Naive thymus-derived CD8-positive, alpha-beta T cell (primary cell): ENCODE measurements at regions not wholly inside any gene's neighbourhood (a gene's known extent, or its start where the extent isn't known, plus 50 kb on each side); places are given as distances from the start of the nearest gene placed in this dataset.

Experiments
- ATAC-seq, 2 donors: fragments of 150-1000 bp; cut with Tn5 transposase in 1 of 2; sonication (Bioruptor Pico), chemical (Tn5 transposase) in 1 of 2; 1 replicate in 1 of 2; 2 replicates in 1 of 2; pipeline ENCODE4 v1.10.0; 2021; ENCODE audit warnings: mild to moderate bottlenecking in 2 of 2, moderate library complexity in 2 of 2
- POLR2A ChIA-PET: fragments of 350-600 bp; sonication (Branson Sonifier 250); formaldehyde crosslinking; loops from one replicate; lab custom pipeline; 2021; ENCODE audit warnings: antibody characterized with exemption; lab: Charles Lee
- DNase-seq, 10 donors: peaks; one replicate each; pipeline versions ENCODE4 v3.0.0 to v3.0.0-alpha.2; 2020 to 2022
- H3K27ac Mint-ChIP-seq, 10 donors: one replicate each; pipeline ENCODE4 v1.8.0; 2020 to 2022; ENCODE audit warnings: mild to moderate bottlenecking in 10 of 10, mixed read lengths in 10 of 10, moderate library complexity in 4 of 10, inconsistent platforms in 1 of 10
- H3K27me3 Mint-ChIP-seq, 5 donors: one replicate each; pipeline ENCODE4 v1.8.0; 2021 to 2022; ENCODE audit warnings: mixed read lengths in 5 of 5
- H3K36me3 Mint-ChIP-seq, 3 donors: one replicate each; pipeline ENCODE4 v1.8.0; 2020 to 2022; ENCODE audit warnings: mixed read lengths in 3 of 3, mild to moderate bottlenecking in 2 of 3, inconsistent platforms in 1 of 3
- H3K4me1 Mint-ChIP-seq, 4 donors: one replicate each; pipeline ENCODE4 v1.8.0; 2021 to 2022; ENCODE audit warnings: mixed read lengths in 4 of 4
- H3K4me3 Mint-ChIP-seq, 10 donors: one replicate each; pipeline ENCODE4 v1.8.0; 2020 to 2022; ENCODE audit warnings: mild to moderate bottlenecking in 10 of 10, mixed read lengths in 10 of 10, moderate library complexity in 6 of 10, inconsistent platforms in 1 of 10
- H3K9me3 Mint-ChIP-seq, 9 donors: one replicate each; pipeline ENCODE4 v1.8.0; 2020 to 2022; ENCODE audit warnings: mixed read lengths in 9 of 9, mild to moderate bottlenecking in 3 of 9, inconsistent platforms in 1 of 9, moderate library complexity in 1 of 9

- no peak for ATAC-seq
- no peak for DNase-seq
- Mint-ChIP-seq H3K27ac (no peak overlapping the region), H3K36me3 (peaks cover 0 to 5% (median 0%) of the 10 kb centered on the region in 3 donors), H3K27me3 (no peaks in the 10 kb centered on the region), H3K4me1 (peaks cover 7 to 25% (median 19%) of the 10 kb centered on the region in 4 donors), H3K4me3 (no peak overlapping the region), H3K9me3 (peaks cover 0 to 8% (median 2%) of the 10 kb centered on the region in 9 donors)
- POLR2A ChIA-PET, result no interaction called here
Observed at GRCh38 chr9:20001058-20001457, 212.2 kb upstream of the SLC24A2 start.

GRCh38 chr9:19999491-20000057 is 210.7 kb upstream of the SLC24A2 start:
- POLR2A ChIA-PET, result no interaction called here
- DNase-seq, result peak in 1 of 10 donors; percentile 15
- Mint-ChIP-seq H3K27me3 (no peaks in the 10 kb centered on the region), H3K9me3 (peaks cover 0 to 8% (median 2%) of the 10 kb centered on the region in 9 donors), H3K4me3 (no peak overlapping the region), H3K4me1 (peaks cover 9 to 25% (median 19%) of the 10 kb centered on the region in 4 donors), H3K36me3 (peaks cover 0 to 5% (median 0%) of the 10 kb centered on the region in 3 donors), H3K27ac (peak overlapping the region in 4 of 10 donors; percentile 20 to 70 (median 54))
- ATAC-seq, result peak in 1 of 2 donors; percentile 48

- H3K4me3 Mint-ChIP-seq, result no peak overlapping the region
- peak overlapping the region in 2 of 10 donors; percentile 20 to 64 for H3K27ac Mint-ChIP-seq
- POLR2A ChIA-PET, result no interaction called here
- peaks cover 9 to 25% (median 19%) of the 10 kb centered on the region in 4 donors for H3K4me1 Mint-ChIP-seq
- ATAC-seq (no peak), DNase-seq (no peak)
- peaks cover 0 to 5% (median 0%) of the 10 kb centered on the region in 3 donors for H3K36me3 Mint-ChIP-seq
- no peaks in the 10 kb centered on the region for H3K27me3 Mint-ChIP-seq
- H3K9me3 Mint-ChIP-seq, result peaks cover 0 to 8% (median 2%) of the 10 kb centered on the region in 9 donors
Observed at GRCh38 chr9:19998823-19999455, 210.1 kb upstream of the SLC24A2 start.

GRCh38 chr9:19998153-19998552 is 209.3 kb upstream of the SLC24A2 start:
- Mint-ChIP-seq H3K4me3 (no peak overlapping the region), H3K4me1 (peaks cover 9 to 25% (median 19%) of the 10 kb centered on the region in 4 donors), H3K9me3 (peaks cover 0 to 8% (median 2%) of the 10 kb centered on the region in 9 donors), H3K27ac (no peak overlapping the region), H3K27me3 (no peaks in the 10 kb centered on the region), H3K36me3 (peaks cover 0 to 5% (median 0%) of the 10 kb centered on the region in 3 donors)
- DNase-seq (no peak), ATAC-seq (no peak)
- POLR2A ChIA-PET, result no interaction called here

GRCh38 chr9:19995619-19996018 is 206.8 kb upstream of the SLC24A2 start:
- ATAC-seq (no peak), DNase-seq (no peak)
- POLR2A ChIA-PET, result no interaction called here
- H3K27ac Mint-ChIP-seq, result no peak overlapping the region
- H3K36me3 Mint-ChIP-seq, result peaks cover 0 to 5% (median 0%) of the 10 kb centered on the region in 3 donors
- no peak overlapping the region for H3K4me3 Mint-ChIP-seq
- H3K4me1 Mint-ChIP-seq, result peaks cover 9 to 33% (median 19%) of the 10 kb centered on the region in 4 donors
- peaks cover 0 to 8% (median 2%) of the 10 kb centered on the region in 9 donors for H3K9me3 Mint-ChIP-seq
- H3K27me3 Mint-ChIP-seq, result peaks cover 0 to 4% (median 0%) of the 10 kb centered on the region in 5 donors

- Mint-ChIP-seq H3K4me3 (no peak overlapping the region), H3K4me1 (peaks cover 6 to 24% (median 13%) of the 10 kb centered on the region in 4 donors), H3K27me3 (peaks cover 0 to 4% (median 0%) of the 10 kb centered on the region in 5 donors), H3K27ac (no peak overlapping the region), H3K9me3 (peaks cover 0 to 8% (median 2%) of the 10 kb centered on the region in 9 donors), H3K36me3 (peaks cover 0 to 5% (median 0%) of the 10 kb centered on the region in 3 donors)
- ATAC-seq (no peak), DNase-seq (no peak)
- POLR2A ChIA-PET, result no interaction called here
Observed at GRCh38 chr9:19994296-19994695, 205.5 kb upstream of the SLC24A2 start.

- no peak overlapping the region for H3K4me3 Mint-ChIP-seq
- no peak for ATAC-seq
- no peak for DNase-seq
- peaks cover 0 to 4% (median 0%) of the 10 kb centered on the region in 5 donors for H3K27me3 Mint-ChIP-seq
- peaks cover 0 to 11% (median 3%) of the 10 kb centered on the region in 4 donors for H3K4me1 Mint-ChIP-seq
- H3K27ac Mint-ChIP-seq, result no peak overlapping the region
- POLR2A ChIA-PET, result no interaction called here
- H3K36me3 Mint-ChIP-seq, result peaks cover 0 to 5% (median 0%) of the 10 kb centered on the region in 3 donors
- peaks cover 0 to 8% (median 0%) of the 10 kb centered on the region in 9 donors for H3K9me3 Mint-ChIP-seq
Observed at GRCh38 chr9:19992556-19992955, 203.7 kb upstream of the SLC24A2 start.

GRCh38 chr9:19989213-19989612 is 200.4 kb upstream of the SLC24A2 start:
- H3K9me3 Mint-ChIP-seq, result no peaks in the 10 kb centered on the region
- peaks cover 0 to 4% (median 0%) of the 10 kb centered on the region in 5 donors for H3K27me3 Mint-ChIP-seq
- H3K36me3 Mint-ChIP-seq, result no peaks in the 10 kb centered on the region
- peaks cover 0 to 8% (median 0%) of the 10 kb centered on the region in 4 donors for H3K4me1 Mint-ChIP-seq
- POLR2A ChIA-PET, result no interaction called here
- no peak for DNase-seq
- ATAC-seq, result no peak
- H3K4me3 Mint-ChIP-seq, result no peak overlapping the region
- no peak overlapping the region for H3K27ac Mint-ChIP-seq

GRCh38 chr9:19988281-19988680 is 199.4 kb upstream of the SLC24A2 start:
- Mint-ChIP-seq H3K4me1 (peaks cover 0 to 8% (median 0%) of the 10 kb centered on the region in 4 donors), H3K27ac (no peak overlapping the region), H3K9me3 (peaks cover 0 to 1% (median 0%) of the 10 kb centered on the region in 9 donors), H3K36me3 (no peaks in the 10 kb centered on the region), H3K4me3 (no peak overlapping the region), H3K27me3 (peaks cover 0 to 4% (median 0%) of the 10 kb centered on the region in 5 donors)
- POLR2A ChIA-PET, result no interaction called here
- no peak for ATAC-seq
- DNase-seq, result no peak

GRCh38 chr9:19985081-19985480 is 196.2 kb upstream of the SLC24A2 start:
- Mint-ChIP-seq H3K27ac (no peak overlapping the region), H3K4me3 (no peak overlapping the region), H3K4me1 (no peaks in the 10 kb centered on the region), H3K9me3 (peaks cover 0 to 3% (median 0%) of the 10 kb centered on the region in 9 donors), H3K36me3 (peaks cover 0 to 6% (median 0%) of the 10 kb centered on the region in 3 donors), H3K27me3 (peaks cover 0 to 2% (median 0%) of the 10 kb centered on the region in 5 donors)
- no peak for DNase-seq
- ATAC-seq, result no peak
- POLR2A ChIA-PET, result no interaction called here

- DNase-seq (peak in 4 of 10 donors; percentile 5 to 40 (median 24)), ATAC-seq (peak; percentile 76 to 87)
- POLR2A ChIA-PET, result no interaction called here
- Mint-ChIP-seq H3K9me3 (peaks cover 0 to 8% (median 0%) of the 10 kb centered on the region in 9 donors), H3K4me1 (peaks cover 8 to 21% (median 12%) of the 10 kb centered on the region in 4 donors), H3K4me3 (peak overlapping the region in 2 of 10 donors; percentile 2 to 11), H3K36me3 (peaks cover 0 to 4% (median 0%) of the 10 kb centered on the region in 3 donors), H3K27ac (peak overlapping the region in 8 of 10 donors; percentile 6 to 85 (median 72)), H3K27me3 (peaks cover 0 to 10% (median 0%) of the 10 kb centered on the region in 5 donors)
Observed at GRCh38 chr9:19976226-19976625, 187.4 kb upstream of the SLC24A2 start.

- POLR2A ChIA-PET, result no interaction called here
- H3K4me3 Mint-ChIP-seq, result no peak overlapping the region
- H3K36me3 Mint-ChIP-seq, result peaks cover 0 to 4% (median 0%) of the 10 kb centered on the region in 3 donors
- DNase-seq, result no peak
- H3K4me1 Mint-ChIP-seq, result peaks cover 8 to 21% (median 12%) of the 10 kb centered on the region in 4 donors
- H3K27me3 Mint-ChIP-seq, result peaks cover 0 to 10% (median 0%) of the 10 kb centered on the region in 5 donors
- ATAC-seq, result no peak
- H3K27ac Mint-ChIP-seq, result no peak overlapping the region
- peaks cover 0 to 8% (median 0%) of the 10 kb centered on the region in 9 donors for H3K9me3 Mint-ChIP-seq
Observed at GRCh38 chr9:19975499-19975898, 186.7 kb upstream of the SLC24A2 start.

- ATAC-seq, result no peak
- Mint-ChIP-seq H3K36me3 (no peaks in the 10 kb centered on the region), H3K27me3 (no peaks in the 10 kb centered on the region), H3K27ac (peak overlapping the region in 3 of 10 donors; percentile 5 to 53 (median 16)), H3K4me3 (no peak overlapping the region), H3K9me3 (no peaks in the 10 kb centered on the region), H3K4me1 (peaks cover 0 to 10% (median 2%) of the 10 kb centered on the region in 4 donors)
- no peak for DNase-seq
- POLR2A ChIA-PET, result no interaction called here
Observed at GRCh38 chr9:19969721-19970120, 180.9 kb upstream of the SLC24A2 start.
